Tibial nerve (tissue), 4 donors: ENCODE measurements at regions not wholly inside any gene's neighbourhood (a gene's known extent, or its start where the extent isn't known, plus 50 kb on each side); places are given as distances from the start of the nearest gene placed in this dataset.

Experiments
- EP300 ChIP-seq, 2 donors: sonication (generic); formaldehyde crosslinking; IDR thresholded peaks; one replicate each; pipeline ENCODE4 v1.6.1; 2017; ENCODE audit warnings: antibody characterized with exemption in 2 of 2, mild to moderate bottlenecking in 1 of 2
- POLR2A ChIP-seq, 2 donors: fragments of 450-650 bp; IDR thresholded peaks; one replicate each; pipeline ENCODE4 v1.6.1; 2017; ENCODE audit warnings: antibody characterized with exemption in 2 of 2, mild to moderate bottlenecking in 2 of 2, moderate library complexity in 2 of 2
- TF ChIP-seq, protein P1 (sequence below), 5 experiments: fragments of 200-600 bp in 3 of 5; fragments of 450-650 bp in 2 of 5; sonication (generic) in 3 of 5; IDR thresholded peaks; one replicate each; pipeline ENCODE4 v1.5.1; 2016 to 2019; ENCODE audit warnings: antibody characterized with exemption in 5 of 5, mild to moderate bottlenecking in 3 of 5, moderate library complexity in 2 of 5

DNA sequence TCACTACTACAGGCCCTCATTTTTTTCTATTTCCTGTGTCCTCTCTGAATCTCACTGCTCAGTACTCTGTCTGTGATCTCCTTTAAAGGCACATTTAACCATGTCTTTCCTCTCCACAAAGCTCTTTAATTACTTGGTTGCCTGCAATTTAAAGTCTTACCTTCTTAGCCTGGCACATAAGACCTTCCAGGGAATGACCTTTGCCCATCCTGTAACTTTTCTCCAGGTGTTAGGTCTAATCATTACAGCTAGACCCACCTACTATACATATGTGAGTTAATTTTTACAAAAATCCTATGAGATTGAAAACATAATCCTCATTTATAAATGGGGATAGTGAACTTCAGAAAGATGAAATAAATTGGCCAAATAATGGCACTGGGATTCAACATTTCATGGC, 244.1 kb upstream of the RHOBTB1 start:
- TF ChIP-seq, protein P1, sequence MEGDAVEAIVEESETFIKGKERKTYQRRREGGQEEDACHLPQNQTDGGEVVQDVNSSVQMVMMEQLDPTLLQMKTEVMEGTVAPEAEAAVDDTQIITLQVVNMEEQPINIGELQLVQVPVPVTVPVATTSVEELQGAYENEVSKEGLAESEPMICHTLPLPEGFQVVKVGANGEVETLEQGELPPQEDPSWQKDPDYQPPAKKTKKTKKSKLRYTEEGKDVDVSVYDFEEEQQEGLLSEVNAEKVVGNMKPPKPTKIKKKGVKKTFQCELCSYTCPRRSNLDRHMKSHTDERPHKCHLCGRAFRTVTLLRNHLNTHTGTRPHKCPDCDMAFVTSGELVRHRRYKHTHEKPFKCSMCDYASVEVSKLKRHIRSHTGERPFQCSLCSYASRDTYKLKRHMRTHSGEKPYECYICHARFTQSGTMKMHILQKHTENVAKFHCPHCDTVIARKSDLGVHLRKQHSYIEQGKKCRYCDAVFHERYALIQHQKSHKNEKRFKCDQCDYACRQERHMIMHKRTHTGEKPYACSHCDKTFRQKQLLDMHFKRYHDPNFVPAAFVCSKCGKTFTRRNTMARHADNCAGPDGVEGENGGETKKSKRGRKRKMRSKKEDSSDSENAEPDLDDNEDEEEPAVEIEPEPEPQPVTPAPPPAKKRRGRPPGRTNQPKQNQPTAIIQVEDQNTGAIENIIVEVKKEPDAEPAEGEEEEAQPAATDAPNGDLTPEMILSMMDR (IDR thresholded peaks at IDR 0.05), result no peak
- TF ChIP-seq POLR2A (IDR thresholded peaks at IDR 0.05) (no peak), EP300 (IDR thresholded peaks at IDR 0.05) (no peak)
